HG02759 (cell line): ENCODE measurements at regions not wholly inside any gene's neighbourhood (a gene's known extent, or its start where the extent isn't known, plus 50 kb on each side); places are given as distances from the start of the nearest gene placed in this dataset.
"Not testable (repeated sequence)": the region's sequence is repeated elsewhere in the genome, so short reads cannot be mapped to it uniquely, and the experiment has no call there.

Source experiments
- ATAC-seq: cut with Tn5 transposase; IDR thresholded peaks from one replicate; pipeline ENCODE4 v1.9.1; 2021; ENCODE audit warnings: mild to moderate bottlenecking, moderate library complexity; ENCODE audit not compliant: unreplicated experiment

DNA sequence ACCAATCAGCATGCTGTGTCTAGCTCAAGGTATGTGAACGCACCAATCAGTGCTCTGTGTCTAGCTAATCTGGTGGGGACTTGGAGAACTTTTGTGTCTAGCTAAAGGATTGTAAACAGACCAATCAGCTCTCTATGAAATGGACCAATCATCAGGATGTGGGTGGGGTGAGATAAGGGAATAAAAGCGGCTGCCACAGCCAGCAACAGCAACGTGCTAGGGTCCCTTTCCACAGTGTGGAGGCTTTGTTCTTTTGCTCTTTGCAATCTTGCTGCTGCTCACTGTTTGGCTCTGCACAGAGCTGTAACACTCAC is 1353.9 kb upstream of the CDH18 start:
- ATAC-seq: not testable (repeated sequence)

DNA sequence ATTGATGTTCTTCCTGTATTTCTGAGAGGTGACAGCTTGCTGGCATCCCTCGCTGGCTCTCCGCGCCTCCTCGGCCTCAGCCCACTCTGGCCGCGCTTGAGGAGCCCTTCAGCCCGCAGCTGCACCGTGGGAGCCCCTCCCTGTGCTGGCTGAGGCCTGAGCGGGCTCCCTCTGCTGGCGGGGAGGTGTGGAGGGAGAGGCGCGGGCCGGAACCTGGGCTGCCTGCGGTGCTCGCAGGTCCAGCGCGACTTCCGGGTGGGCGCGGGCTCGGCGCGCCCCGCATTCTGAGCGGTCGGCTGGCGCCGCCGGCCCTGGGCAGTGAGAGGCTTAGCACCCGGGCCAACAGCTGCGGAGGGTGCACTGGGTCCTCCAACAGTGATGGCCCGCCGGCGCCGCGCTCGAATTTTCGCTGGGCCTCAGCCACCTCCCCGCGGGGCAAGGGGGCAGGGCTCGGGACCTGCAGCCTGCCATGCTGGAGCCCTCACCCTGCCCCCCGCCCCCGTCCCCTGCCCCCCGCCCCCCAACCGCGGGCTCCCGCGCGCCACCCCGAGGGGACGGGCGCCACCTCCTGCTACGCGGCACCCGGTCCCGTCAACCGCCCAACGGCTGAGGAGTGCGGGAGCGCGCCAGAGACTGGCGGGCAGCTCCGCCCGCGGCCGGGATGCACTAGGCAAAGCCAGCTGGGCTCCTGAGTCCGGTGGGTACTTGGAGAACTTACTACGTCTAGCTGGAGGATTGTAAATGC is 1353.4 kb upstream of the CDH18 start:
- ATAC-seq: not testable (repeated sequence)

DNA sequence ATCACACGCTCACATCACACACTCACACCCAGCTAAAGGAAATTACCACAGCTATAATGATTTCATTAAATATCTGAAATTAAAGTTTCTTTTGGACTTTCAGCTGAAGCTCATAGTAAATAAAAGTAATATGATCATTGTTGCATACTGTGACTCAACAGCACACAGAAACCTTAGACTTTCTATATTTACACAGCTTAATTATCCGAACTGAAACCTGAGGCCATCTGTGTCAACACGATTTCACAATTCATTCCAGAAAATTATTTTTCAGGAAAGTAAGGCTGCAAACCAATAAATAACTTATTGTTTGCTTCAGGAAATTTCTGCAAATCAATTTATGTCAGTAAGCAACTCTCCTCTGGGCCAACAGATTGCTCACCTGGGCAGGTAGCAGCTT is 1352.2 kb upstream of the CDH18 start:
- ATAC-seq: not testable (repeated sequence)

DNA sequence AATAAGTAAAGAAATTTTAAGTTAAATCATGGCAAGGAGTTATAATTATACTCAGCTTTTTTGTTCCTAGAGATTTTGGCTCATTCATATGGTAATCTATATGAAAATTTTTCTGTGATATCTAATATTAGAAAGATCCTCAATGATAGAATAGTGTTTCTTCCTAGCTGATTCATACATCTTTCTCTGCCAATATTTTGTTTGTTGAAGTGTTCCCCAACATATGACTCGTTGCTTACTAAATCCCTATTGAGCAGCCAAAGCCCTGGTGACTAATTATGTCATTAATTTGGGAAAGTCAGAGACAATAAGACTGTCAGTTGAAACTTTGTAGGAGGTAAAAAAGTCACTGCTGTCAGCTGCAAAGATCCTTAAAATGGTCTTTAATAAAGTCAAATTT is 1348.5 kb upstream of the CDH18 start:
- ATAC-seq: not testable (repeated sequence)

DNA sequence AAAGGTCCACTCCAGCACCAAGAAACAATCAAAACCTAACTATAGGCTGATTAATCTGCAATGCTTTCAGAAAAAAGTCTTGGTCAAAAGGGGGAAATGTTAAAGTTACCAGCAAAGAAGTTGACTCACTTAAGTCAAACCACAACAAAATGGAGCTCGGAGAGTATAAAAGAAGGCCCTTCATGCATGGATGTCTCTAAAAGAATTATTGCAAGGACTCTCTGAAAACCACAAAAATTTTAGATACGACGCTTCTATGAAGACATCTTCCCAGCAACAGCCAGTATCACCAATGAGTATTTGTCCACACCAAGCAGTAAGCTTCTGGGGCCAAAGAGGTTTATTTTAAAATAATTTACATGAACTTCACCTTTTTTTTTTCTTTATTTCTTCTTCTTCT is 1327.4 kb upstream of the CDH18 start:
- ATAC-seq: not testable (repeated sequence)

DNA sequence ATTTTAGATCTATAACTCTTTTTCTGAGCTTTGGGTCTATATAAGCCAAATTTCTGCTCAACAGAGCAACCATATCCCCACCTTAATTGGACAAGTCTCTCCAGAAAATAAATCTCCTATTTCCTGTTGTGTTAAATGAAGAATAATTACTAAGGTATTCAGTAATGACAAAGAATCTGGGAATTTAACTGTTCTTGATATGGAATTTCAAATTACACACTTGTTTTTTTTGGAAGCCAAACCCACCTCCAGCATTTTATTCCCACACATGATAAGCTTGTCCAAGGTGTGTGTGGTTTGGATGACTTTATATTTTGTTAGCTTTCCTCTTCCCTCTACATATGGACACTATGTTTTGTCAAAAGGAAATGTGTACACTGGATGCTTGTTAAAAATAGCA is 1313.2 kb upstream of the CDH18 start:
- not testable (repeated sequence) for ATAC-seq

DNA sequence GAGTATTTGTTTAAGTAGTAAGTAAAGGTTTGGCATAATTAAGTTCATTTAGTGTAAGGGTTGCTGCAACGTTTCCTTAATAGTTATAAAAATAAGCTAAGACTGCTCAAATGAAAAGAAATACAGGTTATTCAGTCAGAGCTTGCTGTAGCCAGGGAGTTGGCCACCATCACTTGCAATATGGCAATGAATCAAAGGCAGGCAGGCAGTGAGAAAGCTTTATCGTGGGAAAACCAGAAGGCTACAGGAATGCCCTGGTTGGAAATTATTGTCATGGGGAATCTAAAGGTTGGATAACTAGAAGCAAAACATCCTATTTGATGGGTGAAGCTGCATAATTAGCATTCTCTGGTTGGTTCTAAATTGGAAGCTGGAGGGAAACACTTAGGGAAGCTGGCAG is 1286.4 kb upstream of the CDH18 start:
- not testable (repeated sequence) for ATAC-seq

DNA sequence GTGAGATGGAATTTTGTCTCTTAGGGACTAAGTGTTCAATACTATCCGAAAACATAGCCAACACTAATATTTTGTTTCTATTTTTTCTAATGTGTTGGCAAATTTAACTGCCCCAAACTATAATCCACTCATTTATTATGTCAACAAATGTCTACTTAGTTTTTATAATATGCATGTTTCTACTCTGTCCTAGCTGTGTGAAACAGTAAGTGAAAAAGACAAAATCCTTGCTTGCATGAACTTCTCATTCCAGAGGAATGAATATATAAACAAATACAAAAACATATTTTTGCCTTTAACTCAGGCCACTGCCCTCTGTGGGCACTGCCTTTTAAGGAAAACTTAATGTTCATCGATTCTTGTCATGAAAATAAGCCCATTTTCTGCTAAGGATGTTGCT is 1275.4 kb upstream of the CDH18 start:
- ATAC-seq: no peak

DNA sequence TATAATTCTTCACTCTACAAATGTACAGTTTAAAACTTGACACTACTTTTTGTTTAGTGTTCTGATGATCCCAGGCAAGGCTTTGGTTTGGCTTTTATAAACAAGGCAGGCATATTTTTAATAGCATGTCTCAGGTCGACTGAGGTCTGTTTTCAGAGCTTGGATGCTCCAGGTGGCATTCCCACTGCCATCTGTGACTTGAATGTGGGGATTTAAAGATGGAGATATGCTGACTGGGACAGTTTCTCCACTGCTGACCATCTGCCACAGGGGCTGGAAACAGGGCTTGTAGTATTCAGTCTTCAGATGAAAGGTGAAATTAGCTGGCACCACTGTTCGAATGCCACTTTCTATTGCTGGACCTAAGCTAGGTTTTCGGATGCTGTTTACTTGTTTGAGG is 1266.2 kb upstream of the CDH18 start:
- ATAC-seq: no peak

DNA sequence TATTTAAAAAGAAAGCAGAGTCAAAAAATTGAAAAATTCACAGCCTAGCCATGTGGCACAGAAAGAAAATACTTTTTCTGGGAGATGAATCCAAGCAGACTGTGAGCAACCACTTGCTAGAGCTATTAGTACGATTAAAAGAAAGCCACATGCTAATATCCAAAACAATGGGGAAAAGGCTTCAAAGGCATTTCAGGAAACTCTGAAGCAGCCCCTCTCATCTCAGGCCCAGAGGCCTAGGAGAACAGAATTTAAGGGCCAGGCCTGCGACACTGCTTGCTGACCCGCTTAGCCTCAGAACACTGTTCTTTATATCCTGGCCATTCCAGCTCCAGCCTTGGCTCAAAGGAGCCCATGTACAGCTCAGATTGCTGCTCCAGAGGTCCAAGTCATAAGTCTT is 1257.0 kb upstream of the CDH18 start:
- no peak for ATAC-seq

DNA sequence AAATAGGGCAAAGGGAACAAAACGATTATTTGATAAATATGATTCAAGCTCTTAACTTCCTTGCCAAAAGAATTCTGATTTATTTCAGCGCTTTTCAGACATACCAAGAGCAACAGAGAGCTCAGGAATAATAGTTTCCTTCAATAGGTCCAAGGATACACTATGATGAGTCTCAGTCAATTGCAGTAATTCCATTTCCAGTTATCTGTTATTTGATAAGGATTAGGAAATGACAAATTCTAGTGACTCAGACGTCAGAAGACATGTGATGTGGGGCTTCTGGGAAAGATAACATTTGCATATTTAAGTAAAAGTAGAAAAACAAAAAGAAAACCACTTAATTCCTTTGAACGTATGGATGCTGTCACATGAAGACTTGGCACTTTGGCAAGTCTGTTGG is 1250.8 kb upstream of the CDH18 start:
- ATAC-seq: no peak

DNA sequence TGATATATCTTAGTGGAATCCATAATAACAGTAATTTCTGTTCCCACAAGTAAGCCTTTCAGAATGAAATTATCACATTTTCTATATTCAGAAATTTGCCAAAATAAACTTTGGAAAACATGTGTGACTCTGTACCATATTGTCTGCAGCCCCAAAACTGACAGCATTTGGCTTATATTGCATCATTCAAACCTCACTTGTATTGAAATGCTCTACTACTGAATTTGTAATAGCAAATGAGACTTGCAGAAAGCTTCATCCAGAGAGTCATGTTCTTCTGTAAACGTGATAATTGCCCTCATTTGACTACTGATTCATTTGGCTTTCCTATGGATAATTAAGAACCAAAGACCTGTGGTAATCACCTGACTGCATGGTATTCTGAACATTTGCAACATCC is 1249.5 kb upstream of the CDH18 start:
- ATAC-seq: no peak

DNA sequence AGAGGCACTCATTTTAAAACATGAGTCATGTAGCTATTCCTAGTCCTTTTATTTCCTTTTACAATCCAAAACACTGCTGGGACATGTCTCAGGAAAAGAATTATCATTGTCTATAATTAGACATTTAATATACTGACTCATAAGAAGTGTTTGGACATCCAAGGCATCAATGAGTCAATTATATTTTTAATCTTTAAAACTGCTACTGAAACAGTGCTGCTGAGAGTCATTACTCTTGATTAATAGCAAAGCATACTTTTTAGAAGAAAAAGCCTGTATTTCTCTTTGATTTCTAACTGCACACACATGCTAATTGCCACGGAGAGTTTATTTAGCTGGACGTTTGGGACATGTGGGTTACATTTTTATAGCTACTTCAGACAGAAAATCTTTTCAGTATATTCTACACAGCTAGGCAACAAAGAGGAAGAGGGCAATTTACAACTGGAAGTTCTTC is 1249.0 kb upstream of the CDH18 start:
- ATAC-seq: no peak

DNA sequence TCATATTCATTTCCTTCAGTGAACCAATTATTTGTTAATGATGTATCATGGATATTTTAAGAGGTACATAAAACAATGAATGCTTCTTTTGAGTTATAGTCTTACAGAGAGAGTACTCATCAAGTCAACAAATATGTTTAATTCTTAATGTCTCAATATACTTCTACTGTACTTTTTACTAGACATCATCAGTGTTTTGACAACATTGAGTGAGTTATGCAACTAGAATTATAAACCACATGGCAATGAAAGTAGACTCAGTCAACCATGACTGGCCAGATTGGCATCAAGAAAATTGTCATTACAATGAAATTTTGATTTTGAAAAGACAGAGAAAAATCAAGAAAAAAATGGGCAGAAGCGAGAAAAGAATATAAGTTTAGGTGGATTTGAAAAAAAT is 1248.1 kb upstream of the CDH18 start:
- ATAC-seq: no peak

DNA sequence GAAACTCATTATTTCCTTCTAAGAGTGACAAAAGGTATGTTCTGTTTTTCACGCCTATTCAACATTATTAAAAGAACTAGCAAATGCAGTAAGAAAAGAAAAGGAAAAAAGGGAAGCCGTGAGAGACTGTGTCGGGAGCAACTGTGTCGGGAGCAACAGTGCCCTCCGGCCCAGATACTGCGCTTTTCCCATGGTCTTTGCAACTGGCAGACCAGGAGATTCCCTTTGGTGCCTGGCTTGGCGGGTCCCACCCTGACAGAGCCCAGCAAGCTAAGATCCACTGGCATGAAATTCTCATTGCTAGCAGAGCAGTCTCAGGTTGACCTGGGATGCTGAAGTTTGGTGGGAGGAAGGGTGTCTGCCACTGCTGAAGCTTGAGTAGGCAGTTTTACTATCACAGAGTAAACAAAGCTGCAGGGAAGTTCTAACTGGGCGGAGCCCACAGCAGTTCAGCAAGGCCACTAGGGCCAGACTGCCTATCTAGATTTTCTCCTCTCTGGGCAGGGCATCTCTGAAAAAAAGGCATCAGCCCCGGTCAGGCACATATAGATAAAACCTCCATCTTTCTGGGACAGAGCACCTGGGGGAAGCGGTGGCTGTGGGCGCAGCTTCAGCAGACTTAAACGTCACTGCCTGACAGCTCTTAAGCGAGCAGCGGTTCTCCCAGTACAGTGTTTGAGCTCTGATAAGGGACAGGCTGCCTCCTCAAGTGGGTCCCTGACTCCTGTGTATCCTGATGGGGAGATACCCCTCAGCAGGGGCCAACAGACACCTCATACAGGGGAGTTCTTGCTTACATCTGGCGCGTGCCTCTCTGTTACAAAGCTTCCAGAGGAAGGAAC is 1237.4 kb upstream of the CDH18 start:
- ATAC-seq: no peak

DNA sequence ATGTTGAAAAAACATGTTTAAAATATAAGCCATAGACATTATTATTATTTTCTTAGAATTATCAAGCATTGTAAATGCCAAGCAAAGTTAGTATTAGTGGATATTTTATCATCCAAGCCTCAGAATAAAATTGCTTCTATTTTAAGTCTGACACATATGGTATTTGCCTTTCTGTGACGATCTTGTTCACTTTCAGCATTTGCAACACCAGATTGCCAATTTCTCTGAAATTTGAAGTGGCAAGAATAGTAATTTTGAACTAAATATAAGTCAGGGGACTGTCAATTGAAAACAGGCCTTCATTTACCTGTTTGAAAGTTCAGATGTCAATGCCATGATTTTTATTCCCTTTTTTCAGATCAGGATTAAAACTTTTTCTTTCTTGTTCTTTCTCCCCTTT is 1233.6 kb upstream of the CDH18 start:
- ATAC-seq: no peak

DNA sequence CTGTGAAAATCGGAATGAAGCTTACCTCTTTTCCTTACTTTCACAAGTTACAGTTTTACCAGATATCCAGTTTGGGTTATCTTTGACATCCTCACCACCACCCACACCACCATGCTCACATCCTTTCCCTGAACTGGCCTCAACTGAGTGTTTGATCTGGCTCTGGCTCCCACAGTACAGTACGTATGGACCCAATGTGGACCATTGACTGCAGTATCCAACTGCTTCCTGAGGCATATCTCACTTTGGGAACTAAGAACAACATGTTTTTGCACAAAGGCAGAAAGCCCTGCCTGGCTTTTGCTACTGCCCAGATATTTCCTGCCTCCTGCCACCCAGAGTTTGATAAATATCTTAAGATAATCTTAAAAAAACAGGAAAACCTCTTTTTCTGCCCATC is 1232.0 kb upstream of the CDH18 start:
- ATAC-seq: no peak

DNA sequence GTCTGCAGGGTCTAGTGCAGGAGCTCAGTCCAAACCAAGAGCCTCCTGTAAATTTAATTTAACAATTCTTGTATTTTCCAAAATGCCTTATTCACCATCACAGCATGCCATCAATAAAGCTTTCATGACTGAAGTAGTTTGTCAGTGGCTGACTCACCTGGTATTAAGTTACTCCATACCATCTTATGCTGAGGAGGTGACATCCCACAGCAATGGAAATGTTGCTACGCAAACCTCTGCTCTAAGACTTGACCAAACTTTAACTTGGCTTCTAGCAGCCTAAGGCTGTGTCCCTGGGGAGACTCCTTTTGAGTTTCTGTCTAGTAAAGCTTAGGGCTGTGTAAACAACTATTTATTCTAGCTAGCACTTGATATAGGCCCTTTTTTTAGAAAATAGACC is 1231.3 kb upstream of the CDH18 start:
- no peak for ATAC-seq

DNA sequence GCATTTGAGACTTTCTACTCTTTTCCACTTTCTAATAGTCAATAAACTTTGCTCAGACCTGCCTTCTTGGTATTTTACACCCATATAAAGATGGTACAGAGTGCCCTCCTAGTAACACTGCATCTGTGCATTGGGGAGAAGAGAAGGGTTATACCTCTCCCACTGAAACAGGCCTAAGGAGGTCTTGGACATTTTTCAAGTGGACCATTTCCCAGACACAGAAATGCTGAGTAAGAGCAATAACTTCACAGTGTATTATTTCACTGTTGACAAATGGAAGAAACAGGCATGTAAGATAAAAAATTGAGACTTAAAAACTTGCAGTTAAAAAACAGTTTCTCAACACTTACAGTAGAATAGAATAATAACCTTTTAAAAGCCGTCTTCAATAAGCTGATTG is 1224.0 kb upstream of the CDH18 start:
- no peak for ATAC-seq

DNA sequence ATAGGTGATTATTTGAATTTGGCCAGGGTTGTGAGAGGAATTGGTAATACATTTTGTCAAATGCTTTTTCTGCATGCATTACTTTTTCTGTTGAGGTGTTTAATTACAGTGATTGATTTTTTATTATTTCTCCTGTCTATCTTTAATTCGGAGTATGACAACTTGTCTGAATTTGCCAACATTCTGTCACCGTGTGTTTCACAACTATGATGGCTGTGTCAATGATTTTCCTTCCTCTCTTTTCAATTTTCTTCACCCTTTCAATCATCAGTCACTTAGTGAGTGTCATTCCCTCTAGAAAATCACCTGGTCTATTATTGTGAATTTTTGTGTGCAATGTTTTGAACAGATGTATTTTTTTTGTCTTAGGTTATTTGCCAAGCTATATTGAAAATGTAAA is 1221.4 kb upstream of the CDH18 start:
- ATAC-seq: no peak

DNA sequence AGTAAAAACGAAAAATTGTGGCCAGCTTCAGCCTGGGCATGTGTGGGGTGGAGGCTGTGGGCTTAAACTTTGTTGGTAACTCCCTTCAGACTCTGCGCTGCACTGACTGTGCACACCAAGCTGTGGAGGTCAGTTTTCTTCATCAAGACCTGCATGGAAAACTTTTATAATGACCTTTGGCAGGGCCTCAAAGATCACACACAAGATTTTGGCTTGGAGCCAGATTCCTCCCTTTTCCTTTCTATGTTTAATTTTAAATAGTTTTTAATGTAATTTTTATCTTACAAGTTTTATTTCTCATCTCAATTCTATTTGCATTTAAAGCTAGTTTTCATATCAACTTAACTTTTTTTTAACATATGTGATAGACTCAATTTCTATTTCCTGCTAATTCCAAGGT is 1211.1 kb upstream of the CDH18 start:
- ATAC-seq: no peak

DNA sequence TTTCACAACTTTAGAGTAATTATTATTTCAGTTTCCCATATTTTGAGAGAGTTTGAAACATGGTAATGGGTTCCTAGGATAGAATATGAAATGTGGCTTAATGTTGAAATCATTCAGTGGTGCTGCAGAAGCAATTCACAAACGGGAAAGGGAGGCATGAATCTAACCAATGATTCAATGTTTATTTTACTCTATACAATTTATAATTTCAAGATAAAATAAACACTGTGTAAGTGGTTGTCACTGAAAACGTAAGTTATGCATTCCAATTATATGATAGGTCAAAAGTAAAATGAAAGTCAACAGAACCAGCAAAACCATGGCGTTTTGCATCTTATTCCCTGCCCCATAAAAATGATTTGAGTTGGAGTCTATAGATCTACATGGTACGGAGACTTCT is 1207.1 kb upstream of the CDH18 start:
- ATAC-seq: no peak
